ENCODE measurements at regions not wholly inside any gene's neighbourhood (a gene's known extent, or its start where the extent isn't known, plus 50 kb on each side); places are given as distances from the start of the nearest gene placed in this dataset.

- TF ChIP-seq CTCF (conservative IDR thresholded peaks at IDR 0.05; ENCODE audit: low read depth, low read length) = no peak
- TF ChIP-seq EZH2 (IDR thresholded peaks at IDR 0.05; ENCODE audit: low read length, unreplicated experiment) = no peak
- TF ChIP-seq EZH2phosphoT487 (IDR thresholded peaks at IDR 0.05; ENCODE audit: borderline replicate concordance, low read length) = no peak
Measured at GRCh38 chrX:27276751-27277150, 186.4 kb downstream of the PPP4R3C start.

Measured in PC-3 (cell line).